ENCODE measurements at regions not wholly inside any gene's neighbourhood (a gene's known extent, or its start where the extent isn't known, plus 50 kb on each side); places are given as distances from the start of the nearest gene placed in this dataset.

DNA sequence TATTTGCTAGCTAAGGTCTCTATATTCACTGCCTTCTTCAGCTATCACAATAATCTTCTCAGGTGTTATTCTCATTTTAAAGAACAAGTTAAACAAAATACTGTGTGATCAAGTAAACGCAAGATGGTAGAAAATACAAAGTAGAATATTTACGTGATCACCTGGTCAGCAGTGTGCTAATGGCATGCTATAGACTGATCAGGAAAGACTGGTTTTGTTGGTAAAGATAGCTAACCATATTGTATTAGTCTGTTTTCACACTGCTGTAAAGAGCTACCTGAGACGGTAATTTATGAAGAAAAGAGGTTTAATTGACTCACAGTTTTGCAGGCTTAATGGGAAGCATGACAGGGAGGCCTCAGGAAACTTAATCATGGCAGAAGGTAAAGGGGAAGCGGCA, 50.4 kb downstream of the ZBTB38 start:
- DNase-seq: no peak
- Histone ChIP-seq H3K23ac (ENCODE audit: low read length in 2 of 2) (no peak overlapping the region), H3K4me1 (ENCODE audit: control insufficient read depth, insufficient read depth, low read depth, low read length) (peaks cover 14% of the 10 kb centered on the region), H3K27me3 (ENCODE audit: control insufficient read depth in 1 of 2, insufficient read depth in 1 of 2, low read length in 2 of 2) (no peaks in the 10 kb centered on the region), H2BK15ac (ENCODE audit: low read depth, poor library complexity, severe bottlenecking) (no peak overlapping the region), H3K36me3 (ENCODE audit: control insufficient read depth in 1 of 2, insufficient read depth in 2 of 2, low read depth in 1 of 2, low read length in 2 of 2) (peaks cover 32 to 88% of the 10 kb centered on the region in 2 experiments), H3K27ac (ENCODE audit: low read length, poor library complexity, severe bottlenecking) (no peak overlapping the region), H2BK120ac (ENCODE audit: low read depth, low read length) (no peak overlapping the region), H4K91ac (ENCODE audit: low read length) (no peak overlapping the region), H3K14ac (ENCODE audit: low read length in 2 of 2) (no peak overlapping the region), H3K79me1 (replicated peaks; ENCODE audit: low read length, poor library complexity, severe bottlenecking) (peaks cover 48% of the 10 kb centered on the region), H3K18ac (ENCODE audit: low read depth in 1 of 2, low read length in 2 of 2) (no peak overlapping the region), H3K9ac (ENCODE audit: low read length) (no peak overlapping the region), H3K9me3 (ENCODE audit: control insufficient read depth, low read length) (no peaks in the 10 kb centered on the region), H3K4ac (ENCODE audit: low read depth in 1 of 2, low read length in 2 of 2) (no peak overlapping the region), H2AK5ac (ENCODE audit: low read length, severe bottlenecking) (no peak overlapping the region), H3K4me3 (ENCODE audit: insufficient read depth in 1 of 2, low read depth in 1 of 2, low read length in 2 of 2) (no peak overlapping the region), H4K8ac (ENCODE audit: low read length) (no peak overlapping the region), H2BK12ac (ENCODE audit: low read length in 2 of 2) (no peak overlapping the region), H2BK5ac (ENCODE audit: low read depth, low read length, poor library complexity, severe bottlenecking) (no peak overlapping the region), H2AFZ (ENCODE audit: low read depth, low read length) (no peak overlapping the region), H3K4me2 (ENCODE audit: low read length, poor library complexity, severe bottlenecking) (no peak overlapping the region)
- over 99% methylated on average over 3 of the region's 4 CpGs for WGBS

DNA sequence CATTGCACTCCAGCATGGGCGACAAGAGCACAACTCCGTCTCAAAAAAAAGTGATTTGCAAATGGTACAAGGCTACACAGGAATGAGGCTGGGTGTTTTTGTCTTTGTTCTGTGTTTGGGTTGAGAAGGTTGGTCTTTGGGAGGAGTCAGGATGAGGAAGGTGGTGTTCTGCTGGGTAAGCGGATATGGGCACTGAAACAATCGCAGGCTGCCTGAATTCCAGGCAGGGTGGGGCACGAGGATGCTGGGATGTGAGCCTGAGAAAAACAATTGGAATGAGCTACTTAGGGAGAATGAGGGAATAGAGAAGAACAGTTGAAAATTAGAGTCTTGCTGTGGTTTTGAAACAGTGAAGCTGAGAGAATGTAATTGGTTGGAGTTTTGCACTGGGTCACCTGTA, 51.6 kb downstream of the ZBTB38 start:
- Histone ChIP-seq H2AFZ (ENCODE audit: low read depth, low read length) (no peak overlapping the region), H3K4me3 (ENCODE audit: insufficient read depth in 1 of 2, low read depth in 1 of 2, low read length in 2 of 2) (no peak overlapping the region), H2BK5ac (ENCODE audit: low read depth, low read length, poor library complexity, severe bottlenecking) (no peak overlapping the region), H3K14ac (ENCODE audit: low read length in 2 of 2) (no peak overlapping the region), H2BK15ac (ENCODE audit: low read depth, poor library complexity, severe bottlenecking) (no peak overlapping the region), H3K23ac (ENCODE audit: low read length in 2 of 2) (no peak overlapping the region), H3K4me1 (ENCODE audit: control insufficient read depth, insufficient read depth, low read depth, low read length) (peaks cover 10% of the 10 kb centered on the region), H4K91ac (ENCODE audit: low read length) (no peak overlapping the region), H2AK5ac (ENCODE audit: low read length, severe bottlenecking) (no peak overlapping the region), H3K79me1 (replicated peaks; ENCODE audit: low read length, poor library complexity, severe bottlenecking) (peaks cover 45% of the 10 kb centered on the region), H4K8ac (ENCODE audit: low read length) (no peak overlapping the region), H3K4ac (ENCODE audit: low read depth in 1 of 2, low read length in 2 of 2) (no peak overlapping the region), H3K27me3 (ENCODE audit: control insufficient read depth in 1 of 2, insufficient read depth in 1 of 2, low read length in 2 of 2) (no peaks in the 10 kb centered on the region), H3K4me2 (ENCODE audit: low read length, poor library complexity, severe bottlenecking) (no peak overlapping the region), H3K9me3 (ENCODE audit: control insufficient read depth, low read length) (no peaks in the 10 kb centered on the region), H3K27ac (ENCODE audit: low read length, poor library complexity, severe bottlenecking) (no peak overlapping the region), H3K18ac (ENCODE audit: low read depth in 1 of 2, low read length in 2 of 2) (no peak overlapping the region), H2BK120ac (ENCODE audit: low read depth, low read length) (no peak overlapping the region), H2BK12ac (ENCODE audit: low read length in 2 of 2) (no peak overlapping the region), H3K36me3 (ENCODE audit: control insufficient read depth in 1 of 2, insufficient read depth in 2 of 2, low read depth in 1 of 2, low read length in 2 of 2) (peaks cover 25 to 88% of the 10 kb centered on the region in 2 experiments), H3K9ac (ENCODE audit: low read length) (no peak overlapping the region)
- DNase-seq: no peak
- 95% methylated on average over 5 of the region's 5 CpGs for WGBS

DNA sequence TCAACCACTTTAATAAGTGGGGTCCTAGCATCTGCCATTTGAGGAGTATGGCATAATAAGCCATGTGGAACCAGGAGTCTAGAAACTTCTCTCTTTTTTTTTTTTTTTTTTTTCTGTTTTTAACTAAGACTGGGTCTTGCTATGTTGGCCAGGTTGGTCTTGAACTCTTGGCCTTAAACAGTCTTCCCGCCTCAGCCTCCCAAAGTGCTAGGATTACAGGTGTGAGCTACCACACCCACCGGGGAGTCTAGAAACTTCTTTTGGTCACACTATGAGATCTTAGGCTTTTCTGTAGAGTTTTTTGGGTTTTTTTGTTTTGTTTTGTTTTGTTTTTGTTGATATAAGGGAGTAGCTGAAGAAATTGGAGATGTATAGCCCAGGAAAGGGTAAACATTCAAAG, 52.9 kb downstream of the ZBTB38 start:
- peaks cover 15% of the 10 kb centered on the region for H3K4me1 ChIP-seq (ENCODE audit: control insufficient read depth, insufficient read depth, low read depth, low read length)
- H4K8ac ChIP-seq (ENCODE audit: low read length): no peak overlapping the region
- no peak overlapping the region for H2BK12ac ChIP-seq (ENCODE audit: low read length in 2 of 2)
- H3K4ac ChIP-seq (ENCODE audit: low read depth in 1 of 2, low read length in 2 of 2): no peak overlapping the region
- no peak overlapping the region for H3K4me3 ChIP-seq (ENCODE audit: insufficient read depth in 1 of 2, low read depth in 1 of 2, low read length in 2 of 2)
- no peak overlapping the region for H3K9ac ChIP-seq (ENCODE audit: low read length)
- no peaks in the 10 kb centered on the region for H3K9me3 ChIP-seq (ENCODE audit: control insufficient read depth, low read length)
- H3K27ac ChIP-seq (ENCODE audit: low read length, poor library complexity, severe bottlenecking): no peak overlapping the region
- H3K36me3 ChIP-seq (ENCODE audit: control insufficient read depth in 1 of 2, insufficient read depth in 2 of 2, low read depth in 1 of 2, low read length in 2 of 2): peaks cover 20 to 88% of the 10 kb centered on the region in 2 experiments
- H3K79me1 ChIP-seq (replicated peaks; ENCODE audit: low read length, poor library complexity, severe bottlenecking): peaks cover 36% of the 10 kb centered on the region
- H2BK120ac ChIP-seq (ENCODE audit: low read depth, low read length): no peak overlapping the region
- no peak overlapping the region for H4K91ac ChIP-seq (ENCODE audit: low read length)
- H3K23ac ChIP-seq (ENCODE audit: low read length in 2 of 2): no peak overlapping the region
- H3K27me3 ChIP-seq (ENCODE audit: control insufficient read depth in 1 of 2, insufficient read depth in 1 of 2, low read length in 2 of 2): no peaks in the 10 kb centered on the region
- no peak overlapping the region for H2BK15ac ChIP-seq (ENCODE audit: low read depth, poor library complexity, severe bottlenecking)
- no peak for DNase-seq
- no peak overlapping the region for H3K4me2 ChIP-seq (ENCODE audit: low read length, poor library complexity, severe bottlenecking)
- H2AK5ac ChIP-seq (ENCODE audit: low read length, severe bottlenecking): no peak overlapping the region
- H3K14ac ChIP-seq (ENCODE audit: low read length in 2 of 2): no peak overlapping the region
- no peak overlapping the region for H3K18ac ChIP-seq (ENCODE audit: low read depth in 1 of 2, low read length in 2 of 2)
- no peak overlapping the region for H2BK5ac ChIP-seq (ENCODE audit: low read depth, low read length, poor library complexity, severe bottlenecking)
- H2AFZ ChIP-seq (ENCODE audit: low read depth, low read length): no peak overlapping the region
- 97% methylated on average over 2 of the region's 2 CpGs for WGBS

DNA sequence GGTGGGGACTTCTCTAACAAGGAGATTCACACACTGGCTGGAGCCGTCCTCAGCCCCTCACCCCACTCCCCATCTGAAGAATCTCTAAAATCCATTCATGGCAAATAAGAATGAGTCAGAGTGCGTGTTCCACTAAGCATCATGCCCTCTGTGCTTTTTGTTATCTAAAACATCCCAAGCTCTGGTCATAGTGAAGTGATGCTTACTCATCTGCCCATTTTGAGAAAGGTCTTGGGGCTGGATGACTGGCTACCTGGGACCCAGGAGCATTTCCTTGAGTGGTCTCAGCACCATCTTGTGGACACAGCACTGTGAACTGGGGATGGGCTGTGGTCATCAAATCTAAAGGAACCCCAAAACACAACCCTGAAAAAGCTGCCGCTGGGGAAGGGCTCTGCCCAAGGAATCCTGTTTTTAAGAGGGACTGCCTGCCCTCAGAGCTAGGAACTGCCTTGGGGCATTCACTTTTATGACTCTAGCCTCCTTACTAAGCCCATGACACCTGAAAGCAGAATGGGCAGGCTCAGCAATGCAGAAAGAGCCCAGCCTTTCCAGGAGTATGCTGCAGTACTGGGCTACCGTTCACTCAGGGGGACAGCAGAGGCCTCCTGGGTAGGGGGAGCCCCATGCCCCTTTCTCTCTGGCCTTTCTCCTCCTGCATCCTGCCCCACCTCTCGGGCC, 53.5 kb downstream of the ZBTB38 start:
- Histone ChIP-seq H2BK12ac (ENCODE audit: low read length in 2 of 2) (peak overlapping the region; percentile 7 to 69), H3K4me1 (ENCODE audit: control insufficient read depth, insufficient read depth, low read depth, low read length) (peaks cover 16% of the 10 kb centered on the region), H2BK5ac (ENCODE audit: low read depth, low read length, poor library complexity, severe bottlenecking) (no peak overlapping the region), H4K91ac (ENCODE audit: low read length) (peak overlapping the region; percentile 85), H2BK120ac (ENCODE audit: low read depth, low read length) (no peak overlapping the region), H3K4me2 (ENCODE audit: low read length, poor library complexity, severe bottlenecking) (no peak overlapping the region), H3K14ac (ENCODE audit: low read length in 2 of 2) (peak overlapping the region in 1 of 2 experiments; percentile 19), H3K4me3 (ENCODE audit: insufficient read depth in 1 of 2, low read depth in 1 of 2, low read length in 2 of 2) (no peak overlapping the region), H4K8ac (ENCODE audit: low read length) (peak overlapping the region; percentile 66), H3K23ac (ENCODE audit: low read length in 2 of 2) (no peak overlapping the region), H2BK15ac (ENCODE audit: low read depth, poor library complexity, severe bottlenecking) (no peak overlapping the region), H3K18ac (ENCODE audit: low read depth in 1 of 2, low read length in 2 of 2) (peak overlapping the region; percentile 31 to 86), H3K4ac (ENCODE audit: low read depth in 1 of 2, low read length in 2 of 2) (peak overlapping the region; percentile 8 to 60), H3K27me3 (ENCODE audit: control insufficient read depth in 1 of 2, insufficient read depth in 1 of 2, low read length in 2 of 2) (no peaks in the 10 kb centered on the region), H2AFZ (ENCODE audit: low read depth, low read length) (no peak overlapping the region), H3K79me1 (replicated peaks; ENCODE audit: low read length, poor library complexity, severe bottlenecking) (peaks cover 33% of the 10 kb centered on the region), H2AK5ac (ENCODE audit: low read length, severe bottlenecking) (peak overlapping the region; percentile 2), H3K36me3 (ENCODE audit: control insufficient read depth in 1 of 2, insufficient read depth in 2 of 2, low read depth in 1 of 2, low read length in 2 of 2) (peaks cover 15 to 86% of the 10 kb centered on the region in 2 experiments), H3K9me3 (ENCODE audit: control insufficient read depth, low read length) (no peaks in the 10 kb centered on the region), H3K27ac (ENCODE audit: low read length, poor library complexity, severe bottlenecking) (no peak overlapping the region), H3K9ac (ENCODE audit: low read length) (peak overlapping the region; percentile 6)
- DNase-seq: peak; percentile 80
- 62% methylated on average over 5 of the region's 5 CpGs for WGBS
